ENCODE measurements at regions not wholly inside any gene's neighbourhood (a gene's known extent, or its start where the extent isn't known, plus 50 kb on each side); places are given as distances from the start of the nearest gene placed in this dataset.
"Not testable (repeated sequence)": the region's sequence is repeated elsewhere in the genome, so short reads cannot be mapped to it uniquely, and the experiment has no call there.

DNA sequence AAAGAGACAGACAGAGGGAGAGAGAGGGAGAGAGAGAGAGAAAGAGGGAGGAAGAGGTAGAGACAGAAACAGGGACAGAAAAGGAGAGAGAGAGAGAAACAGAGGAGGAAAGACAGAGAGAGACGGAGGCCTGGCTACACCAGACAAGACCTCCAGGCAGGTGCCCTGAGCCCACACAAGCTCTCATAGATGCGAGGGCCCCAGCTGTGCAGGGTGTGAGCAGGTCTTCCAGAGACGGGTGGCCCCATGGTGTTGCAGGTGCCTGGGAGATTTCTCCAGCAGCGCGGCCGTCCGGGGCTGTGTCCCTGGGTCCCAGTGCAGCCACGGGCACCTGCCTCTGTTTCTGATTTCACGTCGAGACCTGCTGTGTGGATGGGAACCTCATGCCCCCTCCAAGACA, 253.0 kb downstream of the SHOX start (continued):
- TF ChIP-seq EZH2 (IDR thresholded peaks at IDR 0.05; ENCODE audit: low read depth, unreplicated experiment) = no peak
- TF ChIP-seq EZH2phosphoT487 (IDR thresholded peaks at IDR 0.05; ENCODE audit: unreplicated experiment) = no peak

DNA sequence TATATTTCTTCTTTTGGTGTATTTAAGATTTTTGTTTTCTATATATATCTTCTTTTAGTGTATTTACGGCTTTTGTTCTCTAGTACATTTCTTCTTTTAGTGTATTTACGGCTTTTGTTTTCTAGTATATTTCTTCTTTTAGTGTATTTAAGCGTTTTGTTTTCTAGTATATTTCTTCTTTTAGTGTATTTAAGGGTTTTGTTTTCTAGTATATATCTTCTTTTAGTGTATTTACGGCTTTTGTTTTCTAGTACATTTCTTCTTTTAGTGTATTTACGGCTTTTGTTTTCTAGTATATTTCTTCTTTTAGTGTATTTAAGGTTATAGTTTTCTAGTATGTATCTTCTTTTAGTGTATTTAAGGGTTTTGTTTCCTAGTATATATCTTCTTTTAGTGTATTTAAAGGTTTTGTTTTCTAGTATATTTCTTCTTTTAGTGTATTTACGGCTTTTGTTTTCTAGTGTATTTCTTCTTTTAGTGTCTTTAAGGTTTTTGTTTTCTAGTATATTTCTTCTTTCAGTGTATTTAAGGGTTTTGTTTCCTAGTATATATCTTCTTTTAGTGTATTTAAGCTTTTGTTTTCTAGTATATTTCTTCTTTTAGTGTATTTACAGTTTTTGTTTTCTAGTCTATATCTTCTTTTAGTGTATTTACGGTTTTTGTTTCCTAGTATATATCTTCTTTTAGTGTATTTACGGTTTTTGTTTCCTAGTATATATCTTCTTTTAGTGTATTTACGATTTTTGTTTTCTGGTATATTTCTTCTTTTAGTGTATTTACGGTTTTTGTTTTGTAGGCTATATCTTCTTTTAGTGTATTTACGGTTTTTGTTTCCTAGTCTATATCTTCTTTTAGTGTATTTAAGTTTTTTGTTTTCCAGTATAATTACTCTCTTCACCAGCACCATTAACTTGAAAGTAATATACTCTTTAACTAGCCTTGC, 249.4 kb downstream of the SHOX start:
- Mint-ChIP-seq H3K9me3 (peaks cover 83% of the 10 kb centered on the region), H3K36me3 (ENCODE audit: low read depth) (peaks cover 25% of the 10 kb centered on the region)
- not testable (repeated sequence) for H3K27ac Mint-ChIP-seq; H3K4me3 Mint-ChIP-seq; H2AFZ ChIP-seq; H3K4me1 ChIP-seq (ENCODE audit: insufficient read depth); H3K79me2 ChIP-seq (replicated peaks; ENCODE audit: insufficient read depth); ATAC-seq; H3F3A ChIP-seq (replicated peaks; ENCODE audit: low read depth); H3K36me3 ChIP-seq (ENCODE audit: insufficient read depth); H4K20me1 ChIP-seq (replicated peaks; ENCODE audit: insufficient read depth); H3K27me3 ChIP-seq (ENCODE audit: insufficient read depth); H3K4me2 ChIP-seq; H3K9me2 ChIP-seq (ENCODE audit: insufficient read depth); H3K4me3 ChIP-seq; H3K4me1 Mint-ChIP-seq; H3K27ac ChIP-seq (ENCODE audit: low read depth); H3K27me3 Mint-ChIP-seq (ENCODE audit: insufficient read depth, low read depth, poor library complexity)
- peak; percentile 84 for DNase-seq (ENCODE audit: low spot score)

DNA sequence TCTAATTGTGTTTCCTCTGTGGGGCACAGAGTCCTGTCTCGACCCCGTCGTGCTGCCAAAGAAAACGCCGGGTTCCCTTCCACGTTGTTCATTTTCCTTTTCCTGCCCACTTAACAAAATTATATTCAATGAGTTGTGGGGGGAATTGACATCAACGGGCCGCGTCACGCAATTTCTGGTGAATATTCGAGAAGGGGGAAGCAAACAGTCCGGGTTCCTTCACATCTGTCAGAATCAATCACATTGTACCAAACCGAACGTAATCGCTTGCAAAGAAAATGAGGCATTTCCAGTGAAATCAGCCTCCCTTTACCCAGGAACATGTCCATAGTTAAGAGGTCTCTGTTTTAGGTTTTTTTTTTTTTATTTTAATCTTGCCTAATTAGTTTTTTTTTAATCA, 243.5 kb downstream of the SHOX start:
- DNase-seq (ENCODE audit: low spot score) (no peak), ATAC-seq (no peak)
- no peaks in the 10 kb centered on the region for H3K4me1 ChIP-seq (ENCODE audit: insufficient read depth)
- peaks cover 7% of the 10 kb centered on the region for H3F3A ChIP-seq (replicated peaks; ENCODE audit: low read depth)
- H4K20me1 ChIP-seq (replicated peaks; ENCODE audit: insufficient read depth) = no peaks in the 10 kb centered on the region
- no peaks in the 10 kb centered on the region for H3K79me2 ChIP-seq (replicated peaks; ENCODE audit: insufficient read depth)
- Mint-ChIP-seq H3K4me3 (no peak overlapping the region), H3K27ac (no peak overlapping the region), H3K36me3 (ENCODE audit: low read depth) (peaks cover 33% of the 10 kb centered on the region), H3K27me3 (ENCODE audit: insufficient read depth, low read depth, poor library complexity) (peaks cover 2% of the 10 kb centered on the region), H3K9me3 (peaks cover 83% of the 10 kb centered on the region), H3K4me1 (no peaks in the 10 kb centered on the region)
- no peaks in the 10 kb centered on the region for H3K9me2 ChIP-seq (ENCODE audit: insufficient read depth)
- no peak overlapping the region for H3K27ac ChIP-seq (ENCODE audit: low read depth)
- no peak overlapping the region for H3K4me3 ChIP-seq
- H3K36me3 ChIP-seq (ENCODE audit: insufficient read depth) = no peaks in the 10 kb centered on the region
- no peaks in the 10 kb centered on the region for H3K27me3 ChIP-seq (ENCODE audit: insufficient read depth)
- no peak overlapping the region for H3K4me2 ChIP-seq
- no peak overlapping the region for H2AFZ ChIP-seq
- TF ChIP-seq JUNB (IDR thresholded peaks at IDR 0.05; ENCODE audit: unreplicated experiment) (no peak), ZNF114 (CRISPR knock-in tag; IDR thresholded peaks at IDR 0.05) (no peak), POLR2AphosphoS5 (IDR thresholded peaks at IDR 0.05; ENCODE audit: low read depth) (no peak), CREB1 (CRISPR knock-in tag; IDR thresholded peaks at IDR 0.05; ENCODE audit: low read depth) (no peak), EZH2 (IDR thresholded peaks at IDR 0.05; ENCODE audit: low read depth, unreplicated experiment) (no peak), EZH2phosphoT487 (IDR thresholded peaks at IDR 0.05; ENCODE audit: unreplicated experiment) (no peak), ZNF331 (CRISPR knock-in tag; IDR thresholded peaks at IDR 0.05; ENCODE audit: low read depth) (no peak)
- TF ChIP-seq, protein P1, sequence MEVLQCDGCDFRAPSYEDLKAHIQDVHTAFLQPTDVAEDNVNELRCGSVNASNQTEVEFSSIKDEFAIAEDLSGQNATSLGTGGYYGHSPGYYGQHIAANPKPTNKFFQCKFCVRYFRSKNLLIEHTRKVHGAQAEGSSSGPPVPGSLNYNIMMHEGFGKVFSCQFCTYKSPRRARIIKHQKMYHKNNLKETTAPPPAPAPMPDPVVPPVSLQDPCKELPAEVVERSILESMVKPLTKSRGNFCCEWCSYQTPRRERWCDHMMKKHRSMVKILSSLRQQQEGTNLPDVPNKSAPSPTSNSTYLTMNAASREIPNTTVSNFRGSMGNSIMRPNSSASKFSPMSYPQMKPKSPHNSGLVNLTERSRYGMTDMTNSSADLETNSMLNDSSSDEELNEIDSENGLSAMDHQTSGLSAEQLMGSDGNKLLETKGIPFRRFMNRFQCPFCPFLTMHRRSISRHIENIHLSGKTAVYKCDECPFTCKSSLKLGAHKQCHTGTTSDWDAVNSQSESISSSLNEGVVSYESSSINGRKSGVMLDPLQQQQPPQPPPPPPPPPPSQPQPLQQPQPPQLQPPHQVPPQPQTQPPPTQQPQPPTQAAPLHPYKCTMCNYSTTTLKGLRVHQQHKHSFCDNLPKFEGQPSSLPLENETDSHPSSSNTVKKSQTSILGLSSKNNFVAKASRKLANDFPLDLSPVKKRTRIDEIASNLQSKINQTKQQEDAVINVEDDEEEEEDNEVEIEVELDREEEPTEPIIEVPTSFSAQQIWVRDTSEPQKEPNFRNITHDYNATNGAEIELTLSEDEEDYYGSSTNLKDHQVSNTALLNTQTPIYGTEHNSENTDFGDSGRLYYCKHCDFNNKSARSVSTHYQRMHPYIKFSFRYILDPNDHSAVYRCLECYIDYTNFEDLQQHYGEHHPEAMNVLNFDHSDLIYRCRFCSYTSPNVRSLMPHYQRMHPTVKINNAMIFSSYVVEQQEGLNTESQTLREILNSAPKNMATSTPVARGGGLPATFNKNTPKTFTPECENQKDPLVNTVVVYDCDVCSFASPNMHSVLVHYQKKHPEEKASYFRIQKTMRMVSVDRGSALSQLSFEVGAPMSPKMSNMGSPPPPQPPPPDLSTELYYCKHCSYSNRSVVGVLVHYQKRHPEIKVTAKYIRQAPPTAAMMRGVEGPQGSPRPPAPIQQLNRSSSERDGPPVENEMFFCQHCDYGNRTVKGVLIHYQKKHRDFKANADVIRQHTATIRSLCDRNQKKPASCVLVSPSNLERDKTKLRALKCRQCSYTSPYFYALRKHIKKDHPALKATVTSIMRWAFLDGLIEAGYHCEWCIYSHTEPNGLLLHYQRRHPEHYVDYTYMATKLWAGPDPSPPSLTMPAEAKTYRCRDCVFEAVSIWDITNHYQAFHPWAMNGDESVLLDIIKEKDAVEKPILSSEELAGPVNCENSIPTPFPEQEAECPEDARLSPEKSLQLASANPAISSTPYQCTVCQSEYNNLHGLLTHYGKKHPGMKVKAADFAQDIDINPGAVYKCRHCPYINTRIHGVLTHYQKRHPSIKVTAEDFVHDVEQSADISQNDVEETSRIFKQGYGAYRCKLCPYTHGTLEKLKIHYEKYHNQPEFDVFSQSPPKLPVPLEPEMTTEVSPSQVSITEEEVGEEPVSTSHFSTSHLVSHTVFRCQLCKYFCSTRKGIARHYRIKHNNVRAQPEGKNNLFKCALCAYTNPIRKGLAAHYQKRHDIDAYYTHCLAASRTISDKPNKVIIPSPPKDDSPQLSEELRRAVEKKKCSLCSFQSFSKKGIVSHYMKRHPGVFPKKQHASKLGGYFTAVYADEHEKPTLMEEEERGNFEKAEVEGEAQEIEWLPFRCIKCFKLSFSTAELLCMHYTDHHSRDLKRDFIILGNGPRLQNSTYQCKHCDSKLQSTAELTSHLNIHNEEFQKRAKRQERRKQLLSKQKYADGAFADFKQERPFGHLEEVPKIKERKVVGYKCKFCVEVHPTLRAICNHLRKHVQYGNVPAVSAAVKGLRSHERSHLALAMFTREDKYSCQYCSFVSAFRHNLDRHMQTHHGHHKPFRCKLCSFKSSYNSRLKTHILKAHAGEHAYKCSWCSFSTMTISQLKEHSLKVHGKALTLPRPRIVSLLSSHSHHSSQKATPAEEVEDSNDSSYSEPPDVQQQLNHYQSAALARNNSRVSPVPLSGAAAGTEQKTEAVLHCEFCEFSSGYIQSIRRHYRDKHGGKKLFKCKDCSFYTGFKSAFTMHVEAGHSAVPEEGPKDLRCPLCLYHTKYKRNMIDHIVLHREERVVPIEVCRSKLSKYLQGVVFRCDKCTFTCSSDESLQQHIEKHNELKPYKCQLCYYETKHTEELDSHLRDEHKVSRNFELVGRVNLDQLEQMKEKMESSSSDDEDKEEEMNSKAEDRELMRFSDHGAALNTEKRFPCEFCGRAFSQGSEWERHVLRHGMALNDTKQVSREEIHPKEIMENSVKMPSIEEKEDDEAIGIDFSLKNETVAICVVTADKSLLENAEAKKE (CRISPR knock-in tag; IDR thresholded peaks at IDR 0.05) = no peak
- TF ChIP-seq, protein P2, sequence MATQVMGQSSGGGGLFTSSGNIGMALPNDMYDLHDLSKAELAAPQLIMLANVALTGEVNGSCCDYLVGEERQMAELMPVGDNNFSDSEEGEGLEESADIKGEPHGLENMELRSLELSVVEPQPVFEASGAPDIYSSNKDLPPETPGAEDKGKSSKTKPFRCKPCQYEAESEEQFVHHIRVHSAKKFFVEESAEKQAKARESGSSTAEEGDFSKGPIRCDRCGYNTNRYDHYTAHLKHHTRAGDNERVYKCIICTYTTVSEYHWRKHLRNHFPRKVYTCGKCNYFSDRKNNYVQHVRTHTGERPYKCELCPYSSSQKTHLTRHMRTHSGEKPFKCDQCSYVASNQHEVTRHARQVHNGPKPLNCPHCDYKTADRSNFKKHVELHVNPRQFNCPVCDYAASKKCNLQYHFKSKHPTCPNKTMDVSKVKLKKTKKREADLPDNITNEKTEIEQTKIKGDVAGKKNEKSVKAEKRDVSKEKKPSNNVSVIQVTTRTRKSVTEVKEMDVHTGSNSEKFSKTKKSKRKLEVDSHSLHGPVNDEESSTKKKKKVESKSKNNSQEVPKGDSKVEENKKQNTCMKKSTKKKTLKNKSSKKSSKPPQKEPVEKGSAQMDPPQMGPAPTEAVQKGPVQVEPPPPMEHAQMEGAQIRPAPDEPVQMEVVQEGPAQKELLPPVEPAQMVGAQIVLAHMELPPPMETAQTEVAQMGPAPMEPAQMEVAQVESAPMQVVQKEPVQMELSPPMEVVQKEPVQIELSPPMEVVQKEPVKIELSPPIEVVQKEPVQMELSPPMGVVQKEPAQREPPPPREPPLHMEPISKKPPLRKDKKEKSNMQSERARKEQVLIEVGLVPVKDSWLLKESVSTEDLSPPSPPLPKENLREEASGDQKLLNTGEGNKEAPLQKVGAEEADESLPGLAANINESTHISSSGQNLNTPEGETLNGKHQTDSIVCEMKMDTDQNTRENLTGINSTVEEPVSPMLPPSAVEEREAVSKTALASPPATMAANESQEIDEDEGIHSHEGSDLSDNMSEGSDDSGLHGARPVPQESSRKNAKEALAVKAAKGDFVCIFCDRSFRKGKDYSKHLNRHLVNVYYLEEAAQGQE (IDR thresholded peaks at IDR 0.05; ENCODE audit: unreplicated experiment) = no peak

Measured in GM23338 (cell line).